ENCODE measurements at regions not wholly inside any gene's neighbourhood (a gene's known extent, or its start where the extent isn't known, plus 50 kb on each side); places are given as distances from the start of the nearest gene placed in this dataset.
"Not testable (repeated sequence)": the region's sequence is repeated elsewhere in the genome, so short reads cannot be mapped to it uniquely, and the experiment has no call there.

GRCh38 chr2:111252436-111252835 lies 131.7 kb downstream of the BCL2L11 start:
- no peak for DNase-seq

- DNase-seq = not testable (repeated sequence)
These were observed 134.2 kb downstream of the BCL2L11 start for GRCh38 chr2:111254916-111255315.

DNA sequence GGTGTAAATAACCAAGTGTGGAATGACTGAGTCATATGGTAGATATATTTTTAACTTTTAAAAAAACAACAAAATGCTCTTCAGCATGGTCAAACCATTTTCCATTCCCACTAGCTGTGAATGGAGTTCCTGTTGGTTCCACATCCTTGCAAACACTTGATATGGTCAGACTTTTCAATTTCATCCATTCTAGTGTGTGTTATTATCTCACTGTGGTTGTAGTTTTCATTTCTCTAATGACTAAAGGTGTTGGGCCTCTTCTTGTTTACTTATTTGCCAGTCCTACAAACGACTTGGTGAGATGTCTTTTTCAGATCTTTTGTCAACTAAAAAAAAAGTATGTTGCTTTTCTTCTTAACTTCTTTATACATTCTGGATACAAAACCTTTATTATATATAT lies 135.9 kb downstream of the BCL2L11 start:
- not testable (repeated sequence) for DNase-seq

DNA sequence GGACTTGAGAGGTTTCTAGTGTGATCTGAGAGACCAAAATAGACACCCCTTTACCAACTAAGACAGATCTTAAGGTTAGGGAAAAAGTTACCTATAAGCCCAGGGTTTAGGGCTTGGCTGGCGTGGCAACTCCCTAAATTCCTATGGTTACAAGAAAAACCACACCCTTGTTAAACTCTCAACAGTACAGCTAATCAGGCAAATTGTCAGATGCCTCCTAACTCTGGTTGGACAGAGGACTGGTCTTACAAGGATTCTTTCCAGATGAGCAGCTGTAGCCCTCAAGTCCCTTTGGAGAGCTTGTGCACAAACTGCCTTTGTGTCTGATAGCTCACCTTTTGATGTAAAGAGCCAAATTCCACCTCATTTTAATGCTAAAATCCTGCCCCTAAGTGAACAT lies 136.9 kb downstream of the BCL2L11 start:
- DNase-seq = not testable (repeated sequence)

DNA sequence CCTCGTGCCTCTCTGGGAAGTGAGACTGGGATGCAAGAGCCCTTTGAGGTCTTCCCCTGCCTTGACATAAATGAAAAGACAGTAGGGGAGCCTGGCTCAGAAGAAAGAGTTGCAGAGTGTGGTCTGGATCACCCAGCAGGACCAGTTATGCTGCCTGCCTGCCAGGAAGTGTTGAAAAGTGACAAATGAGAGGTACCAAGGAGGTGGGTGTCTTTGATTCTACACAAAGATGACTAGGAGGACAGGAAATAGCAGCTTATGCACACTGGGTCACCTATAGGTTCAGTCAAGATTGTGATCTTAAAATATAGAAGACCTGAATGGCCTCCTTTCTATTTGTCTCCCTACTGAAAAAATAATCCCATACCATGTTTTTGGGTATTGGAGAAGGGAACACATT lies 137.6 kb downstream of the BCL2L11 start:
- DNase-seq = not testable (repeated sequence)

- DNase-seq = not testable (repeated sequence)
These were observed 142.1 kb downstream of the BCL2L11 start for GRCh38 chr2:111262627-111263379.

DNA sequence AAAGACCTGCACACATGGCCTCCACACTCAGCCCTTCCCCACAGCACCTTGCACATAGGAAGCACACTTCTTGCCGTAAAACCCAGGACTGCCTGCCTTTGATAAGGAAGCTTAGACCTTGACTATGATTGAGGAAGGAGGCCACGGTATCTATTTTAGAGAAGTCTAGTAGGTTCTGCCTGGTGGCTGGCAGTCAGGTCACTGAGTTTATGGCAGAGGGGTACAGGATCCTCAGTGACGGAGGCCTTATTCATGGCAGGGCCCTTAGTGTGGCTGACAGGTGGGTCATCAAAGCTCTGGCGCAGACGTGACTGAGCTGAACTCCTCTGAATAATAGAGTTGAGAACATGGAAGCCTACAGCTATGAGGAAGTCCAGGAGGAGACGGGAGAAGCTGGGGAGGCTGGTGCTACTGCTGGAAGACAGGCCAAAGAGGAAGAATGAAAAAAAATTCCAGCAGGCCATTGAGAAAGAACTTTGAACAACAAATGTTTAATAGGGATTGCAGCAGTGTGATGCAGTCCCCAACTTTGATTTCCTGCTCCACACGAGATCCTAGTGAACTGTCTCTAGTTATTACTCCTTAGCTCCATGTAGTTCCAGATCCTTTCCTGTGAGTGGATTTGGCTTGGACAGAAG lies 142.8 kb downstream of the BCL2L11 start:
- DNase-seq = not testable (repeated sequence)

DNA sequence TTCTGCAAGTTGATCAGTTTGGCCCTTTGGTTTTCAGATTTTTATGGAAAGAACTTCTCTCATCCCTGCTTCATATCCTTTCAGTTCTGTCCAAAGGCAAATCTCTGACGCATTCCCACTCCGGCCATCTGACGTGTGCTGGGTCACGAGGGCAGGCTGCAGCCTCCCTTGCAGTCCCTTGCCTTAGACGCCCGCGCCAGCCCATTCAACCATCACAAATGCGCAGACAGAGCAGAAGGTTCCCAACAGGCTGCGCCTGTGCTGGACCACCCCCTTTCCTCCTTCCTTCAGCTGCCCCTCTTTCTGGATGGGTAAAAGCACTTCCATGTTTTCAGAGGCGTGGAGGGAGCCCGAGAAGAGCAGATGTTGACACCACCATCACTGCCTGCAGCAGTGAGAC lies 144.2 kb downstream of the BCL2L11 start:
- DNase-seq = peak; percentile 11

DNA sequence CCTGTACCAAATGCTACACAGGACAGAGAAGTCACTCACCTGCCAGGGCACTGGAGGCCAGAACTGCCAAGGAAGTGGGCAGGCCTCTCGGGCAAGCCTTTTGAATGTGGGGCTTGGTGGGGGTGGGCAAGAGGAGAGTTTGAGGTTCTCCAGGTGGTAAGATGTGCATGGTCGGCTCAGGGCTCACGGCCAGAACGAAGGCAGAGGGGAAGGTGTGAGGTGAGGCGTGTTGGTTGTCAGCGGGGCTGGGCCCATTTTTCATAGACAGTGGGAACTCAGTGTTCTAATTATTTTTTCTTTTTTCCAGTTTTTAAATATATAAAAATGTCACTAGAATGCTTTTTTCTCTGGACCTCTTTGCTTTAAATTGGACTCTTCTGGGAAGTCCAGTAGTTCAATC lies 145.8 kb downstream of the BCL2L11 start:
- DNase-seq = not testable (repeated sequence)

DNA sequence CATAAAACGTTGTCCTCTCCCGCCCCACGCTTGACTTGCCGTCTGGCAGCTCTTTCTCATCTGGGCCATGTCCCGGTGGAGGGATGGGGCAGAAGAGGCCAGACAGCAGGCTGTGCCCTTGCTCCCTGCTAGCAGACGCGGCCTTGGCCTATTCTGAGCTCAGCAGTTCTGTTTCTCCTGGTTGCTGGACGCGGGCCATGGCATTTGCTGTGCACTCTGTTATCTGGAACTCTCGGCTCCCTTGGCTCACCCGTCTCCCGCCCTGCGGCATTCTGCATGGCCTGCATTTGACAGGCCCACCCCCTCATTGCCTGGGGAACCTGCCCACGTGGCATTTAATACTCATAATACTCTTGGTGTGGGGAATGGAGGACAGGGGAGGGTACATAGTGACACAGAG lies 146.3 kb downstream of the BCL2L11 start:
- DNase-seq = peak; percentile 17

DNA sequence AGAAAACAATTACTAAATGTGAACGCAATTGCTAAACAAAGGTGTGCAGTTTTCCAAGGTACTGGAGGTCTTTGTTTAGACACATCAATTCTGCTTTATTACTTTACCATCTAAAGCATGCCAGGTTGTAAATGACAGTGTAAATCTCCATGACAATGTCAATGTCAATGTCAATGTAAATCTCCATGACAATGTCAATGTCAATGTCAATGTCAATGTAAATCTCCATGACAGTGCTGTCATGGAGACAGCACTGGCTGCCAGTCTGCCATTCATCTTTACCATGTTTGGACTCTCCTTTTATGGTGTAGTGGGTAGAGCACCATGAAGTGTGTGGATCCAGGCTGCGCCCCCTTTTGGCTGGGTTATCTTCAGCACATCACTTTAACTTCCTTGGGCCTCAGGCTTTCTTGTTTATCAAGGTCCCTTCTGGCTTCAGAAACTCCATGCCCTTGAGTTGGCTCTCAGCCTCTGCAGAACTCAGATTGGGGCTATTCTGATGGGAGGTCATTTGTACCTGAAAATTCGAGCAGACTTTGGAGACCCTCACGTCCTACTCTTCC lies 149.1 kb downstream of the BCL2L11 start:
- DNase-seq = not testable (repeated sequence)

DNA sequence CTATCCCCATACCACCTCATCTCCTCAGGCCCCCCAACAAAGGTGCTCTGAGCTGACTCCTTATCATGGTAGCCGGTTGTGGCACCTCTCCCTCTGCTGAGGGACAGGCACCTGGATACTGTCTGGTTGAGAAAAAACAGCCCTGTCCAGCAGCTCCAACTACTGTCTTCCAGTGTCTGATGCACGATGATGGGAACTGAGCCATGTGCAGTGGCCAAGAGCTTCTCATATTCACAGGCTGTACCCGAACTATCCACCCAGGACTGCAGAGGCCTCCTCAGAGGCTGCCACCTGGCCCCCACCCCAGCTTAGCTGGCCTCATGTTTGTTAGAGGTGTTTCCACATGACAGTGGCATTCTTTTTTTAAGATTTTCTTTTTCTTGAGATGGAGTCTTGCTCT lies 149.9 kb downstream of the BCL2L11 start:
- not testable (repeated sequence) for DNase-seq

- not testable (repeated sequence) for DNase-seq
These were observed 151.1 kb downstream of the BCL2L11 start for GRCh38 chr2:111271647-111272304.

DNA sequence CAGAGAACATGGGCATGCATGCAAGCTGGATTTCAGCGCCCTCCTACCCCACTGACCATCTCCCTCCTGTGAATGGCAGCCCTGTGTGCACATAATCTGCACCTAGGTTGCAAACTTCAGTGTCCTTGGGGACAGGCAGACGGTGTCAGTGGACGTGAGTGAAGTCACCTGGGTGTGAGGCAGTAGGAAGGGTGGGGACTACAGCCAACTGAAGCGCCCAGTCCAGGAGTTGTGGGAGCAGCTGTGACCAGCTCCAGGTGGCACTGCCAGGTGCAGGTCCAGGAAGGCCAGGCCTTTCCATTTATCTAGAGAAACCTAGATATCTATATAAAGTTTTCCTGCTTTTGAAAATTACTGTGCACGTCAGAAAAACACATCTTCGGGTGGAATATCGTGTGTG lies 152.3 kb downstream of the BCL2L11 start:
- DNase-seq = not testable (repeated sequence)

DNA sequence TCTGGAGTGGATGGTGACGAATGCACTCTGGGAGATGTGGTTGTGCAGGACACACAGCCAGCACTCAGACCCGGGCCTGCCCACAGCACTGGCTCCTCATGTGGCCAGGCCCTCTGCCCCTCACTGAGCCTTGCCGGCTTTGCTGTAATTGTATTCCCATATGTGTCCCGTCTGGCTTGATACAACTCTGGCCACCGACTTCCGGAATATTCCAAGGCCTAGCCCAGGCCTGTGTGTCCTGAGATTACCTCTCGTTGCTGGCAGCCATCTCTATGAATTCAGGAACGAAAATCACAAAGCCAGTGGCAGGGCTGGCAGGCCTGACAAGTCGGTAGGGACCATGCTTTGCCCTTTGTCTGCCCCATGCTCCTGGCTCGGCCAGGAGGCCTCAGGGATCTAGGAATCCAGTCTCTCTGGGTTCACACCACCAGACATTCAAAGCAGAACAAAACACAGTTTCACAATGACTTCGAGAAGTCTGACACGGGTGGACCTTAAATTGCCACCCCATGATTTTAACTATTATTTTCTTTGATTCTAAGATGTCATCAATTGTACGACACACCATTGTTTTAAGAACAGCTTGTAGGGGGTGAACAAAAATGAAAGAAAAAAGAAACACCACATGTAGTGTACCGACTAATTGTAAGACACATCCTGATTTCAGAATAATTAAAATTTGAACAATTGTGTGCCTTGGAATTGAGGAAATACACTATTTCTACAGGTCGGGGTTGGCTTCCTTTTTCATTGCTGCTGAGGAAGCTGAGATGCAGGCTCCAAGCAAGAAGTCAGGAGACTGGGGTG lies 154.5 kb downstream of the BCL2L11 start:
- DNase-seq = not testable (repeated sequence)

- not testable (repeated sequence) for DNase-seq
These were observed 155.1 kb downstream of the BCL2L11 start for GRCh38 chr2:111275854-111276171.

GRCh38 chr2:111278133-111278532 lies 157.4 kb downstream of the BCL2L11 start:
- DNase-seq = not testable (repeated sequence)

DNA sequence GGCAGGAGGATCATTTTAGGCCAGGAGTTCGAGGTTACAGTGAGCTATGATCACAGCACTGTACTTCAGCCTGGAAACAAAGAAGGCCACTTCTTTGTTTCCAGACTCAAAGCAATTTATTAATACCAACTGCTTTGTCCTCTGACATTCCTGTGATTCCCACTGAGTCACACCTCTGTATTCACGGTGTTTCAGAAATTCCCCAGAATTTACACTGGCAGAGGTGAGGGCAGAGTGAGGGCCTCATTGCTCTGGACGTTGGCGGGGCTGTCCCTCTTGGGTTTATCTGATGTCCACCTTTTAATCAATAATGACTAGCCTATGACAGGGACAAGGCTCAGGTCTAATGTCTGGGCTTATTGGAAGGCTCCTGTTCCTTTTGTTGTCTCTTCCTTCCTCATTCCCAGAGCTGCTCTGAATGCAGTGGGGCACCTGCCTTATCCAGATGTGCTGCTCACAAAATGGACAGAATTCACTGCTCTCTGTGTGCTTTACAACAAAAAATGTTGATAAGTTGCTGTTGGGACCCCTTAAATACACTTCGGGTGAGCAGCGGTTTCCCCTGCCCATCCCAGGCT lies 160.1 kb downstream of the BCL2L11 start:
- not testable (repeated sequence) for DNase-seq

- DNase-seq = not testable (repeated sequence)
These were observed 161.4 kb downstream of the BCL2L11 start for GRCh38 chr2:111282162-111282561.

- not testable (repeated sequence) for DNase-seq
These were observed 167.2 kb downstream of the BCL2L11 start for GRCh38 chr2:111287646-111288568.

DNA sequence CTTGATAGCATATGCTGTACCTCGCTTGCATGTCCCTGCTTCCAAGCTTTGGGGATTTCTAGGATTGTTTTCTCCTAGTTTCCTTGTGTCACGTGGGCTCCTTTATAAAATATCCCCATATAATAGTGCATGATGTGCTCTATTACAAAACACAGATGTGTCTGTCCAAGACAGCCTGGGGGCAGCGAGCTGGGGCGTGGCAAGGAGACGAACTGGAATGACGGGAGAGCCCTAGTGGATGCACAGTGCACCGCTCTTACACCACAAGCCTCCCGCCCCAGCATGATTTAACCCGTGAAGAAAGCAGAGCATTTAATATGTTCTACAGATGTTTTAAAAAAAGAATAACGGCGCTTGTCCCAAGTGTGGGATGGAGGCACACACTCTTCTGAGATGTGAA lies 169.7 kb downstream of the BCL2L11 start:
- not testable (repeated sequence) for DNase-seq

Data from retina (tissue), 1 donor.